HUDEP-2 (cell line): ENCODE measurements at regions not wholly inside any gene's neighbourhood (a gene's known extent, or its start where the extent isn't known, plus 50 kb on each side); places are given as distances from the start of the nearest gene placed in this dataset.
A peak's percentile ranks its signal among the peaks of the same experiment; 100 is the strongest.
"Not testable (repeated sequence)": the region's sequence is repeated elsewhere in the genome, so short reads cannot be mapped to it uniquely, and the experiment has no call there.

Source experiments
- DNase-seq, 76 experiments: peaks; one replicate each; lab custom pipeline; 2025; ENCODE audit not compliant: unreplicated experiment in 76 of 76; lab: John Stamatoyannopoulos, UW

DNA sequence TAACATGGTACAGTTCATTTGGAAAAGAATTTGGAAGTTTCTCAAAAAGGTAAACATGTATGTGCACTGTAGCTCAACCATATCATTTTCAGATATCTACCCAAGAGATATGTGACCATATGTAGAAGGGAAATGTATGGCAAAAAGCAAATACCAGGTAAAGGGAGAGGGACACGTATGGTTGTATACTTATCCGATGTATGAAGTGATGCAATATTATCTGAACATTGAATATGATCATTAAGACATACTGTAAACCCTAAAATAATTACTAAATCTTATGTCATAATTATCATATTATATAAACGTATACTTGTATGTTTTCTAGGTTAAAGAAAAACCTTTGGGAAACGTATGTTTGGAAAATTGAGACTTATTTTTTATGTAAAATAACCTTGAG lies 367.5 kb upstream of the KCND2 start:
- DNase-seq: no peak

GRCh38 chr7:119908948-119909347 lies 364.0 kb upstream of the KCND2 start:
- DNase-seq: no peak

GRCh38 chr7:119914119-119914518 lies 358.9 kb upstream of the KCND2 start:
- not testable (repeated sequence) for DNase-seq

GRCh38 chr7:119916501-119916900 lies 356.5 kb upstream of the KCND2 start:
- no peak for DNase-seq

- DNase-seq: no peak
Observed at GRCh38 chr7:119918185-119918584, 354.8 kb upstream of the KCND2 start.

DNA sequence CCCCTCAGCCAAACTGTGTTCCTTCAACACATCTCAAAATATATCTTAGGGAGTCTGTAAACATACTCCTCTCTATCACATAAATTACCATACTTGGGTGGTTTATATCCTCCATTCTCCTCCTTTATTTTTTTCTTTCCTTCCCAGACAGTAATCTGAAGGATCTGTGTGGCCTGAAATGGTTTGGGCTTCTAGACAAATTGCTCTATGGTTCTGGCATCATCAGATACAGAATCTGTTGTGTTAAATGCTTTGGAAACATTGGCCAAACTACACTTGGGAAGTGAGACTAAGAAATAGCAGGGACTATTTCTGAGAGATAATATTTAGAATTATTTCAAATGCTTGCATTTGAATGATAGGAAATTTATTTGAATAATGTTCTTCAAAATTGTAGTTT lies 353.0 kb upstream of the KCND2 start:
- no peak for DNase-seq

- DNase-seq: peak in 67 of 76 experiments; percentile 2 to 90 (median 59)
Observed at GRCh38 chr7:119925581-119926289, 347.2 kb upstream of the KCND2 start.

DNA sequence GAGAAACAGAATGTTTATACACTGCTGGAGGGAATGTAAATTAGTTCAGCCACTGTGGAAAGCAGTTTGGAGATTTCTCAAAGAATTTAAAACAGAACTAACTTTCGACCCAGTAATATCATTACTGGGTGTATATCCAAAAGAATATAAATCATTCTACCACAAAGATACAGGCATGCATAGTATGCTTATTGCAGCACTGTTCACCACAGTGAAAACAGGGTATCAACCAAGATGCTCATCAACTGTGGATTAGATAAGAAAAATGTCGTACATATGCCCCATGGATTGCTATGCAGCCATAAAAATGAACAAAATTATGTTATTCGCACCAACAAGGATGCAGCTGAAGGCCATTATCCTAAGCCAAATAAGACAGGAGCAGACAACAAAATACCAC lies 343.1 kb upstream of the KCND2 start:
- no peak for DNase-seq

GRCh38 chr7:119931230-119931824 lies 341.6 kb upstream of the KCND2 start:
- peak in 2 of 76 experiments; percentile 4 to 7 for DNase-seq

- peak in 21 of 76 experiments; percentile 2 to 30 (median 10) for DNase-seq
Observed at GRCh38 chr7:119935418-119936025, 337.5 kb upstream of the KCND2 start.

- no peak for DNase-seq
Observed at GRCh38 chr7:119936836-119937235, 336.1 kb upstream of the KCND2 start.

DNA sequence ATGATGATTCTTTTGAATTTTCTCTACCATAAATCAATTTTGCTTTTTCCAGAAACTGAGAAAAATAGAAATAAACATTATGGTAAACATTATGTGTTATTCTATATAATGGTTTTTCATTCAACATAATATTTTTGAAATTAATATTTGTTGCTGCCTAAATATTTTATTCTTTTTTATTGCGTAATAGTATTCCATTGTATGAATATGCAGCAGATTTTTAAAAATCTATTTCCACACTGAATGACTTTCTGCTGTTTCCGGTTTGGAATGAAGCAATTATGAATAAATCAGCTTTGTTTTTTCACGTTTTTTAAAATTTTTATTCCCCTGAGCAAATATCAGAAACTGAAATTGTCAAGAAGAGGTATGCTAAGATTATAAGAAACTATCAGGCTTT lies 335.2 kb upstream of the KCND2 start:
- no peak for DNase-seq

- peak in 45 of 76 experiments; percentile 2 to 79 (median 33) for DNase-seq
Observed at GRCh38 chr7:119943942-119944600, 328.9 kb upstream of the KCND2 start.

GRCh38 chr7:119944601-119944972 lies 328.4 kb upstream of the KCND2 start:
- no peak for DNase-seq

DNA sequence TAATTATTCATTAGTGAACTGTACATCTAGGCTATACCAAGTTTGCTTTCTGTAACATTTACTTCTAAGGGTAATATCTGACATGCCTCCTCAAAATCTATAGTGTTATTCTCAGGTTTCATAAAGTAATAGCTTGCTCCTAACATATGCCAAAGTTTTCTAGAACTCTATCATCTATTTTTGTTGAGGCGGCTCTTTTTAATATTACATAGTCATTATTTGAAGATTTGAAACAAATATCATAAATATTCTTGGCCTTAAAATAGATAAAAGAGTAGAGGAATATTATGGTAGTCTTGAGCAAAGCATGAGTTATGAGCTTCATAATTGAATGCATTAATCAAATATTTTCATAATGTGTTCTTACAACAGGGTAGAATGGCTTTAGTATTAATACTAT lies 327.2 kb upstream of the KCND2 start:
- no peak for DNase-seq

DNA sequence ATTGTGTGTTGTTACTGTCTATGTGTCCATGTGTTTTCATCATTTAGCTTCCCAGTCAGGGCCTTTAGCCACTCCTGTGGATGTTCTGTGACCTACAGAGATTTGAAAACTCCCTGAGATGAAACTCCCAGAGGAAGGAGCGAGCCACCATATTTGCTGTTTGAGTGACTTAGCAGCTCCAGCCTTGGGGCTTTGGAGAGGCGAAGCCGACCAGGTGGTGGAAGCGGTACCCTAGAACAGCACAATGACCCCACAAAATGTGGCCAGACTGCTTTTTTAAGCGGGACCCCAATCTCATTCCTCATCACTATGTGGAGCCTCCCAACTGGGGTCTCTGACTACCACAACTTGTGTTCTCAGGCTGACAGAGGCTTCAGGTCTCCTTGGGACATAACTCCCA lies 323.9 kb upstream of the KCND2 start:
- no peak for DNase-seq

DNA sequence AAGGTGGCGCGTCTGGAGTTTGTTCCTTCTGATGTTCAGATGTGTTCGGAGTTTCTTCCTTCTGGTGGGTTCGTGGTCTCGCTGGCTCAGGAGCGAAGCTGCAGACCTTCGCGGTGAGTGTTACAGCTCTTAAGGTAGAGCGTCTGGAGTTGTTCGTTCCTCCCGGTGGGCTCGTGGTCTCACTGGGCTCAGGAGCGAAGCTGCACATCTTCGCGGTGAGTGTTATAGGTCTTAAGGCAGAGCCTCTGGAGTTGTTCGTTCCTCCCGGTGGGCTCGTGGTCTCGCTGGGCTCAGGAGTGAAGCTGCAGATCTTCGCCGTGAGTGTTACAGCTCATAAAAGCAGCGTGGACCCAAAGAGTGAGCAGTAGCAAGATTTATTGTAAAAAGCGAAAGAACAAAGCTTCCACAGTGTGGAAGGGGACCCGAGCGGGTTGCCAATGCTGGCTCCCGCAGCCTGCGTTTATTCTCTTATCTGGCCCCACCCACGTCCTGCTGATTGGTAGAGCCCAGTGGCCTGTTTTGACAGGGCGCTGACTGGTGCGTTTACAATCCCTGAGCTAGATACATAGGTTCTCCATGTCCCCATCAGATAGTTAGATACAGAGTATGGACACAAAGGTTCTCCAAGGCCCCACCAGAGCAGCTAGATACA lies 322.5 kb upstream of the KCND2 start:
- not testable (repeated sequence) for DNase-seq

DNA sequence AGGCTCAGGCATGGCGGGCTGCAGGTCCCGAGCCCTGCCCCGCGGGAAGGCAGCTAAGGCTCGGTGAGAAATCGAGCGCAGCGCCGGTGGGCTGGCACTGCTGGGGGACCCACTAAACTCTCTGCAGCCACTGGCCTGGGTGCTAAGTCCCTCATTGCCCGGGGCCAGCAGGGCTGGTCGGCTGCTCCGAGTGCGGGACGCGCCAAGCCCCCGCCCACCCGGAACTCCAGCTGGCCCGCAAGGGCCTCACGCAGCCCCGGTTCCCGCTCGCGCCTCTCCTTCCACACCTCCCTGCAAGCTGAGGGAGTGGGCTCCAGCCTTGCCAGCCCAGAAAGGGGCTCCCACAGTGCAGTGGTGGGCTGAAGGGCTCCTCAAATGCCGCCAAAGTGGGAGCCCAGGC lies 321.4 kb upstream of the KCND2 start:
- not testable (repeated sequence) for DNase-seq

DNA sequence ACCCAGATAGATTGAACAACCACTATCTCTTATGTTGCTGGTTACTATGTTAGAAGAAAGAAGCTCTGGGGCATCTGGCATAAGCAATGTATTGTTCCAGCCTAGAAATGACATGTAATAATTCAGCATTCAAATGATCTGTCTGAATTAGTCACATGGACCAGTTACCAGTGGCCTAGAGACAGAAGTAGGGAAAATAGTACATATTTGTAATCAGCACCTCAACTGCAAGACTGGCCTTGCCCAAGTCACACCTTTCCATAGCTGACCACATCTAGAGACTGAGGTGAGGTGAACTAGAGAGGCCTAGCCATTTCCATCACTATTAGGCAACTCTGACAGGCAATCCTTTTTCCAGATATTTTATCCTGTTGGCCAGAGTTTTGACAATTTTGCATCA lies 315.6 kb upstream of the KCND2 start:
- no peak for DNase-seq

- no peak for DNase-seq
Observed at GRCh38 chr7:119959811-119960210, 313.2 kb upstream of the KCND2 start.

DNA sequence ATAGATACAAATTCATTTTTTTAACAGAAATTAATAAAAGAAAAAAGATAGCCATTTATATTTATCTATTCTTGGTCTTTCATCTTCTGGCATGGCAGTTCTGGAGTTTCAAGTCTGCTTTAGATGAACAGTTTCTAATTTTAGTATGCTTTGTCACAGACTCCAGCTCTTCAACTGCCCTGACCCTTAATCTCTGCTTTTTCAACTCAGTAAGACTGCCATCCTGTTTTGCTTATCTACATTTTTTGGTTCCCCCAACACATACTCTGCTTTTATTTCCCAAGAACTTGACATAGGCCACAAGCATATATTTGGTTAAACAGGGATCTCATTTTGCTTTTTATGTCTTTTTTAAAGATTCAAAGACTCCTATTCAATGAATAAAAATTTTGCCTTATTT lies 309.3 kb upstream of the KCND2 start:
- no peak for DNase-seq
